WTC11 (cell line): ENCODE measurements at regions not wholly inside any gene's neighbourhood (a gene's known extent, or its start where the extent isn't known, plus 50 kb on each side); places are given as distances from the start of the nearest gene placed in this dataset.

Source experiments
- CBFB ChIP-seq: sonication (generic); formaldehyde crosslinking; IDR thresholded peaks from 2 replicates; pipeline ENCODE4 v1.8.1; 2022; ENCODE audit warnings: mild to moderate bottlenecking, low read depth, missing genetic modification reagents
- E2F4 ChIP-seq: sonication (generic); formaldehyde crosslinking; IDR thresholded peaks from 2 replicates; pipeline ENCODE4 v1.8.1; 2022; ENCODE audit warnings: low read depth, mild to moderate bottlenecking, moderate library complexity, missing genetic modification reagents, borderline replicate concordance
- E2F5 ChIP-seq: sonication (generic); formaldehyde crosslinking; IDR thresholded peaks from 2 replicates; pipeline ENCODE4 v1.8.1; 2022; ENCODE audit warnings: mild to moderate bottlenecking, moderate library complexity, missing genetic modification reagents
- ESRRA ChIP-seq: sonication (generic); formaldehyde crosslinking; IDR thresholded peaks from 2 replicates; pipeline ENCODE4 v1.8.1; 2022; ENCODE audit warnings: mild to moderate bottlenecking, missing genetic modification reagents, borderline replicate concordance
- FOXJ3 ChIP-seq: sonication (generic); formaldehyde crosslinking; IDR thresholded peaks from 2 replicates; pipeline ENCODE4 v1.9.0; 2021; ENCODE audit warnings: missing genetic modification reagents, mild to moderate bottlenecking, borderline replicate concordance
- FOXP4 ChIP-seq: sonication (generic); formaldehyde crosslinking; IDR thresholded peaks from 2 replicates; pipeline ENCODE4 v1.8.0; 2022; ENCODE audit warnings: mild to moderate bottlenecking, missing genetic modification reagents
- MXD4 ChIP-seq: fragments of 250-450 bp; sonication (Bioruptor Pico); IDR thresholded peaks from 2 replicates; pipeline ENCODE4 v1.8.0; 2021; ENCODE audit warnings: mild to moderate bottlenecking, moderate library complexity, borderline replicate concordance
- RELA ChIP-seq: sonication (generic); formaldehyde crosslinking; IDR thresholded peaks from 2 replicates; pipeline ENCODE4 v1.8.1; 2022; ENCODE audit warnings: missing genetic modification reagents, mild to moderate bottlenecking, borderline replicate concordance
- TCF7 ChIP-seq: sonication (generic); formaldehyde crosslinking; IDR thresholded peaks from 2 replicates; pipeline ENCODE4 v1.8.0; 2022; ENCODE audit warnings: mild to moderate bottlenecking, low read depth, missing genetic modification reagents, moderate library complexity
- TEAD4 ChIP-seq: sonication (generic); formaldehyde crosslinking; IDR thresholded peaks from 2 replicates; pipeline ENCODE4 v1.8.0; 2022; ENCODE audit warnings: mild to moderate bottlenecking, missing genetic modification reagents
- USF1 ChIP-seq: sonication (generic); formaldehyde crosslinking; IDR thresholded peaks from 2 replicates; pipeline ENCODE4 v1.8.0; 2022; ENCODE audit warnings: mild to moderate bottlenecking, missing genetic modification reagents
- TF ChIP-seq, protein P1 (sequence below): fragments of 200-600 bp; IDR thresholded peaks from 2 replicates; pipeline ENCODE4 v1.8.0; 2022; ENCODE audit warnings: antibody characterized with exemption
- TF ChIP-seq, protein P2 (sequence below): sonication (generic); formaldehyde crosslinking; IDR thresholded peaks from 2 replicates; pipeline ENCODE4 v1.8.0; 2022; ENCODE audit warnings: mild to moderate bottlenecking, missing genetic modification reagents

GRCh38 chr11:23919455-23919854 lies 577.4 kb upstream of the LUZP2 start:
- TF ChIP-seq, protein P1, sequence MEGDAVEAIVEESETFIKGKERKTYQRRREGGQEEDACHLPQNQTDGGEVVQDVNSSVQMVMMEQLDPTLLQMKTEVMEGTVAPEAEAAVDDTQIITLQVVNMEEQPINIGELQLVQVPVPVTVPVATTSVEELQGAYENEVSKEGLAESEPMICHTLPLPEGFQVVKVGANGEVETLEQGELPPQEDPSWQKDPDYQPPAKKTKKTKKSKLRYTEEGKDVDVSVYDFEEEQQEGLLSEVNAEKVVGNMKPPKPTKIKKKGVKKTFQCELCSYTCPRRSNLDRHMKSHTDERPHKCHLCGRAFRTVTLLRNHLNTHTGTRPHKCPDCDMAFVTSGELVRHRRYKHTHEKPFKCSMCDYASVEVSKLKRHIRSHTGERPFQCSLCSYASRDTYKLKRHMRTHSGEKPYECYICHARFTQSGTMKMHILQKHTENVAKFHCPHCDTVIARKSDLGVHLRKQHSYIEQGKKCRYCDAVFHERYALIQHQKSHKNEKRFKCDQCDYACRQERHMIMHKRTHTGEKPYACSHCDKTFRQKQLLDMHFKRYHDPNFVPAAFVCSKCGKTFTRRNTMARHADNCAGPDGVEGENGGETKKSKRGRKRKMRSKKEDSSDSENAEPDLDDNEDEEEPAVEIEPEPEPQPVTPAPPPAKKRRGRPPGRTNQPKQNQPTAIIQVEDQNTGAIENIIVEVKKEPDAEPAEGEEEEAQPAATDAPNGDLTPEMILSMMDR: no peak
- TF ChIP-seq TEAD4 (CRISPR knock-in tag): no peak
- TF ChIP-seq FOXP4 (CRISPR knock-in tag): no peak
- no peak for TF ChIP-seq ESRRA
- no peak for TF ChIP-seq FOXJ3 (CRISPR knock-in tag)
- TF ChIP-seq USF1 (CRISPR knock-in tag): no peak
- TF ChIP-seq RELA (CRISPR knock-in tag): no peak
- TF ChIP-seq, protein P2, sequence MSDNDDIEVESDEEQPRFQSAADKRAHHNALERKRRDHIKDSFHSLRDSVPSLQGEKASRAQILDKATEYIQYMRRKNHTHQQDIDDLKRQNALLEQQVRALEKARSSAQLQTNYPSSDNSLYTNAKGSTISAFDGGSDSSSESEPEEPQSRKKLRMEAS: no peak
- TF ChIP-seq E2F5 (CRISPR knock-in tag): no peak
- no peak for TF ChIP-seq CBFB (CRISPR knock-in tag)
- TF ChIP-seq E2F4 (CRISPR knock-in tag): no peak
- no peak for TF ChIP-seq MXD4 (CRISPR knock-in tag)
- no peak for TF ChIP-seq TCF7 (CRISPR knock-in tag)
